ENCODE measurements at regions not wholly inside any gene's neighbourhood (a gene's known extent, or its start where the extent isn't known, plus 50 kb on each side); places are given as distances from the start of the nearest gene placed in this dataset.

- no peak for DNase-seq
Measured at GRCh38 chr4:124390861-124391260, 321.7 kb downstream of the ANKRD50 start.

- DNase-seq: no peak
Measured at GRCh38 chr4:124396333-124396732, 316.2 kb downstream of the ANKRD50 start.

GRCh38 chr4:124401606-124402005 is 310.9 kb downstream of the ANKRD50 start:
- no peak for DNase-seq

GRCh38 chr4:124409044-124409443 is 303.5 kb downstream of the ANKRD50 start:
- no peak for DNase-seq

GRCh38 chr4:124414276-124415040 is 298.1 kb downstream of the ANKRD50 start:
- no peak for DNase-seq

GRCh38 chr4:124415146-124415545 is 297.4 kb downstream of the ANKRD50 start:
- DNase-seq: no peak

- no peak for DNase-seq
Measured at GRCh38 chr4:124417371-124417770, 295.2 kb downstream of the ANKRD50 start.

GRCh38 chr4:124420166-124420695 is 292.3 kb downstream of the ANKRD50 start:
- DNase-seq: no peak

- no peak for DNase-seq
Measured at GRCh38 chr4:124423160-124423559, 289.4 kb downstream of the ANKRD50 start.

GRCh38 chr4:124426279-124426678 is 286.3 kb downstream of the ANKRD50 start:
- no peak for DNase-seq

- DNase-seq: no peak
Measured at GRCh38 chr4:124427095-124427767, 285.3 kb downstream of the ANKRD50 start.

GRCh38 chr4:124428648-124429047 is 283.9 kb downstream of the ANKRD50 start:
- no peak for DNase-seq

GRCh38 chr4:124429746-124430250 is 282.7 kb downstream of the ANKRD50 start:
- DNase-seq: no peak

GRCh38 chr4:124431653-124432192 is 280.8 kb downstream of the ANKRD50 start:
- no peak for DNase-seq

- no peak for DNase-seq
Measured at GRCh38 chr4:124432500-124432899, 280.0 kb downstream of the ANKRD50 start.

- DNase-seq: no peak
Measured at GRCh38 chr4:124433044-124433443, 279.5 kb downstream of the ANKRD50 start.

- DNase-seq: no peak
Measured at GRCh38 chr4:124433500-124433899, 279.0 kb downstream of the ANKRD50 start.

GRCh38 chr4:124435274-124435950 is 277.1 kb downstream of the ANKRD50 start:
- no peak for DNase-seq

GRCh38 chr4:124437853-124438495 is 274.6 kb downstream of the ANKRD50 start:
- no peak for DNase-seq

- no peak for DNase-seq
Measured at GRCh38 chr4:124445071-124445470, 267.5 kb downstream of the ANKRD50 start.

GRCh38 chr4:124449881-124450280 is 262.7 kb downstream of the ANKRD50 start:
- no peak for DNase-seq

GRCh38 chr4:124450851-124451250 is 261.7 kb downstream of the ANKRD50 start:
- DNase-seq: no peak
